Fibroblast of pulmonary artery (primary cell): ENCODE measurements at regions not wholly inside any gene's neighbourhood (a gene's known extent, or its start where the extent isn't known, plus 50 kb on each side); places are given as distances from the start of the nearest gene placed in this dataset.

Experiments used
- DNase-seq: peaks from one replicate; pipeline ENCODE4 v3.0.0-alpha.2; 2010; ENCODE audit warnings: low read depth
- H3K4me3 ChIP-seq: replicated peaks from 2 replicates; pipeline ENCODE4 v1.5.1; 2011; ENCODE audit warnings: low read depth, mild to moderate bottlenecking, control low read depth, low read length, moderate library complexity
- TF ChIP-seq, protein P1 (sequence below): IDR thresholded peaks from 2 replicates; pipeline ENCODE4 v1.5.1; 2011; ENCODE audit warnings: mild to moderate bottlenecking, control low read depth, low read length, inconsistent platforms; ENCODE audit errors: missing control alignments

DNA sequence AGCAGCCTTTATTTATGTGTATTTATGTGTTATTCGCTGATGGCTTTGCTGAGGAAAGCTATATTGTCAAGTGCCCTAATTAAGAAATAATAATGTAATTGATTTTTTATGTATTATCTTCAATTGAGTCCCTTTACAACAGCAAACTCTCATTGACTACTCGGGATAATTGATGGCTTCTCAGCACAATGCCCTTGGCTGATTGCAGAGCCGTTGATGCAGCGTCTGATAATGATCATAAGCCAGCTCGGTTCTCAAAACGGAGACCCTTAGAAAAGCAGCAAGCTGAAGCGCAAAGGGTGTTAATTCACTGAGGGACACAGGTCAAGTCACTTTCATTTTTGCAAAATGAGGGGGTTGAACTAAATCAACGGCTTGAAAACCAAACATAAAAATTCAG lies 357.1 kb upstream of the KCNH8 start:
- TF ChIP-seq, protein P1, sequence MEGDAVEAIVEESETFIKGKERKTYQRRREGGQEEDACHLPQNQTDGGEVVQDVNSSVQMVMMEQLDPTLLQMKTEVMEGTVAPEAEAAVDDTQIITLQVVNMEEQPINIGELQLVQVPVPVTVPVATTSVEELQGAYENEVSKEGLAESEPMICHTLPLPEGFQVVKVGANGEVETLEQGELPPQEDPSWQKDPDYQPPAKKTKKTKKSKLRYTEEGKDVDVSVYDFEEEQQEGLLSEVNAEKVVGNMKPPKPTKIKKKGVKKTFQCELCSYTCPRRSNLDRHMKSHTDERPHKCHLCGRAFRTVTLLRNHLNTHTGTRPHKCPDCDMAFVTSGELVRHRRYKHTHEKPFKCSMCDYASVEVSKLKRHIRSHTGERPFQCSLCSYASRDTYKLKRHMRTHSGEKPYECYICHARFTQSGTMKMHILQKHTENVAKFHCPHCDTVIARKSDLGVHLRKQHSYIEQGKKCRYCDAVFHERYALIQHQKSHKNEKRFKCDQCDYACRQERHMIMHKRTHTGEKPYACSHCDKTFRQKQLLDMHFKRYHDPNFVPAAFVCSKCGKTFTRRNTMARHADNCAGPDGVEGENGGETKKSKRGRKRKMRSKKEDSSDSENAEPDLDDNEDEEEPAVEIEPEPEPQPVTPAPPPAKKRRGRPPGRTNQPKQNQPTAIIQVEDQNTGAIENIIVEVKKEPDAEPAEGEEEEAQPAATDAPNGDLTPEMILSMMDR: no peak

DNA sequence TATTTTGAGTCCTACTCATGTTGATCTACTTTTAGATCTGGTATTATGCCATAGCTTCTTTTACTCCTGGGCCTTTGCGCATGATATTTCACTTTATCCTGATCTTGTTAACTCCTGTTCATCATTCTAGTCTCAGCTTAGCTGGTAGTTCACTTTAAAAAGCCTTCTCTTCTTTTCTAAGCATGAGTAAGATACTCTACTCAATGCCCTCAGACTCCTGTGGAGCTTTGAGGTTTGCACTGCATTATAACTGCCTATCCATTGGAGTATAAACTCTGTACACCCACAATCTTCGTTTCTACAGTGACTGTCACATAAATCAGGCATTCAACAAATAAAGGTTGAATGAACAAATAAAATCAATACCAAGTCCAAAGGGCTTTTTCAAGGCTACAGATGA lies 357.9 kb upstream of the KCNH8 start:
- H3K4me3 ChIP-seq: no peak overlapping the region
- TF ChIP-seq, protein P1: no peak
- DNase-seq: no peak

More for the DNA sequence above, 357.1 kb upstream of the KCNH8 start:
- no peak for DNase-seq
- no peak overlapping the region for H3K4me3 ChIP-seq

DNA sequence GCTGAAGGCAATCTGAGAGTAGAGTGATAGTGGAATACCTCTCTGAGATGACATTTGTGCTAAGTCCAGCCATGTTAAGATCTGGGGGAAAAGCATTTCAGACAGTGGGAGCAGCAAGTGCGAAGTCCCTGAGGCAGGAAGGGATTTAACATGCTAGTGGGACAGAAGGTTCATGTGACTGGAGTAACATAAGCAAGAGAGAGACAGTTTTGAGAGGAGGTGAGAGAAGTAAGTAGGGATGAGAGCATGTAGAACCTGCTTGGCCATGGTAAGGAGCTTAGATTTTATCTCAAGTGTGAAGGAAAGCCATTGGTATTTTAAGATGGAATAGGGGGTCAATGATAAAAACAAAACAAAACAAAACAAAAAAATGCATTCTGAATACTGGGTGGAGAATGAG lies 358.6 kb upstream of the KCNH8 start:
- no peak overlapping the region for H3K4me3 ChIP-seq
- TF ChIP-seq, protein P1: no peak
- DNase-seq: no peak

DNA sequence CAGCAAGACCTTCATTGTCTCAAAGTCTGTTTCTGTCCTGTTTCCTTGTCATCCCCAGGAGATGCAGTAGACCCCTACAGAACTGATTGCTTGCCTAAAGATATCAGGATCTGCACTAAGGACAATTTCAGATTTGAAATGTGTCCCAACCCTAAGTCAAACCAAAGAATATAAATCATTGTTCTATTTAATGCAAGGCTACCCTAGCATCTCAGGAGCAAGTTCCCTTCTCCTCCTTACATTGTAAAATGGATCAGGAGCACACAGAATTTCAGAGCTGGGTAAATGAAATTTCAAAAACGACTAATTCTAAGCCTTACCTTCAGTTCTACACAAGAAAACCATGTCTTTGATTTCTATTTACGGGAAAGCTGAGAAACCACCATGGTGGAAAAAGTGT lies 360.9 kb upstream of the KCNH8 start:
- H3K4me3 ChIP-seq: no peak overlapping the region
- TF ChIP-seq, protein P1: no peak
- DNase-seq: no peak

DNA sequence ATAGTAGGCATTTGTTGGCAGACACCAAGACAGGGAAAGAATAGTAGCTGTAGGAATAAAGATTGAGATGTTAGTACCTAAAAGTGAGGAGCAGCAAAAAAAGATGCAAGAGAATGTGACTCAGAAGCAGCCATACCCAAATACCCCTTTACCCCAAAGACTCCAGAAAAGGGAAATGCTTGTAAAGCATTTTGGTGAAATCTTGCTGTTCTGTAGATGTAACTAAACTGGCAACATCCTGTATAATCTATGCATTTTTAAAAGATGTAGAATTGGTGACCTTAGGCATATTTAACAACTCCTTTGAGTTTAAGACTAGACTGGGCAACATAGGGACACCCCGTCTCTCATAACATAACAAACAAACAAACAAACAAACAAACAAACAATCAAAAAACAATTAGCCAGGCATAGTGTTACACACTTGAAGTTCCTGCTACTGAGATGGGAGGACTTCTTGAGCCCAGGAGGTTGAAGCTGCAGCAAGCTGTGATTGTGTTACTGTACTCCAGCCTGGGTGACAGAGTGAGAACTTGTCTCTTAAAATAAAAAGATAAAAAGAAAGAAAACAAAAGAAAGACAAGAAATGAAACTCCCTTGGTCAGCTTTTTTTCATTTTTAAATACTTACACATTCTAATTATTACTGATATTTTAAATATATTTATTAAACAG lies 361.5 kb upstream of the KCNH8 start:
- TF ChIP-seq, protein P1: no peak
- H3K4me3 ChIP-seq: no peak overlapping the region
- no peak for DNase-seq

DNA sequence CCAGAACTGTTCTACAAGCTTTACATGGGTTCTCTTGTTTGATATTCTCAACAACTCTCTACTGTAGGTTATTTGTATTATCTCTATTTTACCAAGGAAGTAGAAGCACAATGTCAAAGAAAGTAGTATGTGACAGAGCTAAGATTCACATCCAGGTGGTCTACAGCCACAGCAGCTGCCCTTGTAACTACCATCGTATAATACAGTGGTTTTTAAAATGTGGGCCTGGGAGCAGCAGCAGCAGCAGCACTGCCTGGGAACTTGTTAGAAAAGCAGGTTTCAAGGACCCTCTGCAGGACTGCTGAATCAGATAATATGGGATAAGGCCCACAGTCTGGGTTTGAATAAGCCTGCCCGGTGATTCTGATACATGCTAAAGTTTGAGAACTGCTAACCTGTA lies 357.1 kb upstream of the SATB1 start:
- no peak for DNase-seq
- no peak overlapping the region for H3K4me3 ChIP-seq
- TF ChIP-seq, protein P1: no peak

DNA sequence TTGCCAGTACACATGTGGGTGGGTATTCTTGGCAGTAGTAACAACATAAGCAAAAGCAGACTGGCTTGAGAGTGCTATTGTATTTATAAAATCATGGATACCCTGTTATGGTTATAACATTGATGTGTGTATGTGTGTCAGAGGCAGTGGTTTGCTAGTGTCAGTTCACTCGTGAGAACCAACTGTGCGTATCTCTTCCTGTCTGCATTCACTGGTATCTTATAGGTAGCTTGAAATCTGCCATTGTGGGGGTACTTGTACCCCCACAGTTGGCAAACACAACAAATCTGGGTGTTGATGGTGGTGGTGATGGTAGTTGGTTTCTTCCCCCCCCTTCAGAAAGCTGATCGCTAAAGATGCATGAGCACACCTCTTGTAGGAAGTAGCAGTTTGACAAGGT lies 355.8 kb upstream of the SATB1 start:
- no peak overlapping the region for H3K4me3 ChIP-seq
- TF ChIP-seq, protein P1: no peak
- DNase-seq: no peak
